Hepatocyte (in vitro differentiated cells): ENCODE measurements at regions not wholly inside any gene's neighbourhood (a gene's known extent, or its start where the extent isn't known, plus 50 kb on each side); places are given as distances from the start of the nearest gene placed in this dataset.

Experiments
- CTCF ChIP-seq: fragments of 200-600 bp; sonication (generic); IDR thresholded peaks from 2 replicates; pipeline ENCODE4 v1.5.1; 2016; ENCODE audit warnings: antibody characterized with exemption, mild to moderate bottlenecking; ENCODE audit not compliant: poor library complexity
- EZH2 ChIP-seq: fragments of 200-600 bp; sonication (generic); IDR thresholded peaks from 2 replicates; pipeline ENCODE4 v1.6.1; 2016; ENCODE audit warnings: antibody characterized with exemption, mild to moderate bottlenecking, borderline replicate concordance
- EZH2phosphoT487 ChIP-seq: fragments of 200-600 bp; sonication (generic); IDR thresholded peaks from one replicate; pipeline ENCODE4 v1.6.1; 2018; ENCODE audit warnings: antibody characterized with exemption, mild to moderate bottlenecking, low read depth, moderate library complexity; ENCODE audit not compliant: unreplicated experiment, severe bottlenecking

- no peak for TF ChIP-seq CTCF
- TF ChIP-seq EZH2, result no peak
- TF ChIP-seq EZH2phosphoT487, result no peak
These were observed 95.9 kb upstream of the SCOC start for GRCh38 chr4:140277576-140277975.
